NB4 (cell line): ENCODE measurements at regions not wholly inside any gene's neighbourhood (a gene's known extent, or its start where the extent isn't known, plus 50 kb on each side); places are given as distances from the start of the nearest gene placed in this dataset.

Experiments used
- DNase-seq: peaks from one replicate; pipeline ENCODE4 v3.0.0; 2010; ENCODE audit warnings: low read depth
- H3K4me3 ChIP-seq: one replicate; pipeline ENCODE4 v1.5.1; 2011; ENCODE audit warnings: mild to moderate bottlenecking, low read depth, low read length, moderate library complexity
- MYC ChIP-seq: IDR thresholded peaks from 2 replicates; pipeline ENCODE4 v1.6.1; 2011; ENCODE audit warnings: low read depth, low read length
- POLR2A ChIP-seq: IDR thresholded peaks from 2 replicates; pipeline ENCODE4 v1.6.1; 2011; ENCODE audit warnings: mild to moderate bottlenecking; ENCODE audit not compliant: insufficient read length; ENCODE audit errors: extremely low read depth
- TF ChIP-seq, protein P1 (sequence below): IDR thresholded peaks from one replicate; pipeline ENCODE4 v1.5.1; 2012; ENCODE audit warnings: low read depth, low read length
- TF ChIP-seq, protein P2 (sequence below): IDR thresholded peaks from 2 replicates; pipeline ENCODE4 v1.6.1; 2011; ENCODE audit warnings: low read depth, low read length

DNA sequence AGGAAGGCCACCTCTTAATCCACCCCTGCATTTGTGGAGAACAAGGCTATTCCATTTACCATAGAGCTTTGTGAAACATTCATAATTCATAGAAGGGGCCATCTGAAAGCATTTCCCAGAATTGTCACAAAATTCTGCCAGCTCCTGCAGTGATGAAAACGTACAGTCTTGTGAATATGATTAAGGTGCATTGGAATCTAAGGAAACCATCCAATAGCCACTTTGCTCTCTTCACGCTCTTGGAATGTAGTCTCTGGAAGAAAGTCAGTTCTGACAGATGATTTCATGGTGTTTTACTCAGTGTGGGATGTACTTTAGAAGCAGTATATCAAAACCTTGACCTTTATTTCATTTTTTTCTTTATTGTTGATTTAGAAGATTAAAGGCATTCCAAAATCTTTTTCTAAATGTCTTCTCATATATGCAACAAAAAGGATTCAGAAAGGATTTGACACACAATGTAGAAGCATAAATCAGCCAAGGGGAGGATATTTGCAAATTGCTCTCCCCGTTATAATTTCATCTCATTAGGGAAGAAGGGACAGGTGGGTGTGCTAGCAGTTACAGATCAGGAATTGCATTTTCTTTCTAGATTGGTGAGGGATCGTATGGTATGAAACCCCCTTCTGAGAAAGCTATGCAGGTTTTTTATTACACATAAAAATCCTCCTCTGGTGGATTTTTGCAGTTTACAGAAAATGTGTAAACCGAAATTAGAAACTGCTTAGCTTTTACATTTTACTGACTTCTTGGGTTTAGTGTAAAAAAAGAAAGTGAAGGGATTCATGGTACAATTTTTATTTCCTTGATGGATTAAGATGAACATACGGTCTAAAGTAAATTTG lies 390.2 kb downstream of the LRIG3 start:
- no peak overlapping the region for H3K4me3 ChIP-seq
- TF ChIP-seq MYC, result no peak
- no peak for TF ChIP-seq POLR2A
- TF ChIP-seq, protein P1, sequence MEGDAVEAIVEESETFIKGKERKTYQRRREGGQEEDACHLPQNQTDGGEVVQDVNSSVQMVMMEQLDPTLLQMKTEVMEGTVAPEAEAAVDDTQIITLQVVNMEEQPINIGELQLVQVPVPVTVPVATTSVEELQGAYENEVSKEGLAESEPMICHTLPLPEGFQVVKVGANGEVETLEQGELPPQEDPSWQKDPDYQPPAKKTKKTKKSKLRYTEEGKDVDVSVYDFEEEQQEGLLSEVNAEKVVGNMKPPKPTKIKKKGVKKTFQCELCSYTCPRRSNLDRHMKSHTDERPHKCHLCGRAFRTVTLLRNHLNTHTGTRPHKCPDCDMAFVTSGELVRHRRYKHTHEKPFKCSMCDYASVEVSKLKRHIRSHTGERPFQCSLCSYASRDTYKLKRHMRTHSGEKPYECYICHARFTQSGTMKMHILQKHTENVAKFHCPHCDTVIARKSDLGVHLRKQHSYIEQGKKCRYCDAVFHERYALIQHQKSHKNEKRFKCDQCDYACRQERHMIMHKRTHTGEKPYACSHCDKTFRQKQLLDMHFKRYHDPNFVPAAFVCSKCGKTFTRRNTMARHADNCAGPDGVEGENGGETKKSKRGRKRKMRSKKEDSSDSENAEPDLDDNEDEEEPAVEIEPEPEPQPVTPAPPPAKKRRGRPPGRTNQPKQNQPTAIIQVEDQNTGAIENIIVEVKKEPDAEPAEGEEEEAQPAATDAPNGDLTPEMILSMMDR, result no peak
- TF ChIP-seq, protein P2, sequence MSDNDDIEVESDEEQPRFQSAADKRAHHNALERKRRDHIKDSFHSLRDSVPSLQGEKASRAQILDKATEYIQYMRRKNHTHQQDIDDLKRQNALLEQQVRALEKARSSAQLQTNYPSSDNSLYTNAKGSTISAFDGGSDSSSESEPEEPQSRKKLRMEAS, result no peak
- no peak for DNase-seq

DNA sequence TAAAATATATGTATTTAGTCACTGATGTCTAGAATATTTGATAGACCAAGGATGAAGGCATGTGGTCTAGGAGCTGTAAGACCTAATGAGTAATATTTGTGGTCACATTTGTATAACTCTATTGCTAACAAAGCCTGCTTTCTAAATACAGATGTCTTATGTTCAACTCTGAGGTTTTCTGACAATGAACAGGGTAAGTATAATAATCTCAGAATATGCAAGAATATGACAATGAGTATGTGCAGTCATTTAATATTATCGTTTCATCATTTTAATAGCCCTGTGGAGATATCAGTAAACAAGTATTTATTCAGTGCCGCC lies 389.6 kb downstream of the LRIG3 start:
- no peak for DNase-seq
- H3K4me3 ChIP-seq, result no peak overlapping the region
- TF ChIP-seq, protein P1, result no peak
- no peak for TF ChIP-seq POLR2A
- TF ChIP-seq MYC, result no peak
- TF ChIP-seq, protein P2, result no peak

DNA sequence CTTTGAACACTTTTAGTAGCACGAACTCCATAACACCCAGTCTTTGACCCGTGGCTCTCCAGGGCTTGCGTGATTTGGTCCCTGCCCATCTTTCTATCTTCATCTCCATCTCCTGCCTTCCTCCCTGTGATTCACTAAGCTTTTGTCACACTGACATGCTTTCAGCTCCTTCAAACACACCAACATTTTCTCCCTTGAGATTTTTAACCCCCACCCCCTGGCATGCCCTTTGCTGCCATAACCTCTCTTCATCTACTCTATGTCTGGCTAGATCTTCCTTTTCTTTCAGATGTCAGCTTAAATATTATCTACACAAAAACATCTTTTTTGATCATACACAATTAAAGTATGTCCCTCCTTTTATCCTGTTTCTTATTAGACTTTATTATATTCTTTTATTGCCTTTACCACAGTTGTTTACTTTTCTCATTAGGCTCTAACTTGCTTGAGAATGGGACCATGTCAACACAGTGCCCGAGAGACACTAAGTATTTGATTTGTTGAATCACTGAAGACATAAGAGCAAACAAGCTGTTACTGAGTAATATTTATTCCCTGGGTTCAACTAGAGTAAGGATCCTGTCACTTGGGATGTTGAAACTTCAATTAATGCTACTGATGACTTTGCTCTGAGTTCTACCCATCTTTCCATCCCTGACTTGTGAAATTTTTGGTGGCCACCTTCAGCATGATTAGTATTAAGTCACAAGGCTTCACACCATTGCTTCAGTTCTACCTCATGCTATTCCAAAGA lies 387.3 kb downstream of the LRIG3 start:
- TF ChIP-seq, protein P1, result no peak
- TF ChIP-seq, protein P2, result no peak
- TF ChIP-seq POLR2A (no peak), MYC (no peak)
- no peak overlapping the region for H3K4me3 ChIP-seq
- no peak for DNase-seq

DNA sequence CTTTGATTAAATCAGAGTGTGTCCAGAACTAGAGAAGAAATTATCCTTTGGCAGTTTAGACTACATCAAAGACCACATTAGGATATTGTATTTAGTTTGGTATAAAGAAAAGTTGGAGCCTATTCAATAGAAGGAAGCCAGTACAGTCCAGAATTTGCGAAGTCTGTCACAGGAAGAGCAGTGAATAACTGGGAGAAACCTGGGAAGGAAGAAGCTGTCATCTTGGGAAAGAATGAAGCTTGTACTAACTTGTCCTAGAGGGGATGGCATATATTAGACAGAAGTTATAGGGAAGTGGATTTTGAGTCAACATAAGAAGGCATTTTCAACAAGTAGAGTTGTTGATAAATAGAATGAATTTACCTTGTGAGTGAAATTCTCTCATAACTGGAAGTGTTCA lies 386.7 kb downstream of the LRIG3 start:
- no peak overlapping the region for H3K4me3 ChIP-seq
- TF ChIP-seq, protein P1, result no peak
- TF ChIP-seq, protein P2, result no peak
- DNase-seq, result no peak

DNA sequence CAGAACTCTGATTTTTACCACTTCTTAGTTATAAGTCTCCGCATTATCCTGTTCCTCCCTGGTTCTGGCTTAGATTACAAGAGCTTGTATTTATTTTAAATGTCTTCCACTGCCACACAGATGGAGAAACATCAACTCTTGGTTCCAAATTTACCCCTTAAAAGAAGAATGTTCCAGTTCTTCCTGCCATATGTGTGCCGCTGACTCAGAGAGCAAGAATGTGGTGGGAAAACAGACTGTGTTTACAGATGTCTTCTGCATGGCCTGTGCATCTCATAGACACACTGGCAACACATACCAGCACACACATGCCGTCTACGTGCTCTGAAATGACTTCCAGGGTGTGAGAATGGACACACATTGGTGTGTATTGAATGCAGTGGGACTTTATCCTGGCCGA lies 383.0 kb downstream of the LRIG3 start:
- no peak for DNase-seq
- no peak overlapping the region for H3K4me3 ChIP-seq
- TF ChIP-seq POLR2A, result no peak
- TF ChIP-seq, protein P1, result no peak
- no peak for TF ChIP-seq MYC
- TF ChIP-seq, protein P2, result no peak
